ENCODE measurements at regions not wholly inside any gene's neighbourhood (a gene's known extent, or its start where the extent isn't known, plus 50 kb on each side); places are given as distances from the start of the nearest gene placed in this dataset.
"Not testable (repeated sequence)": the region's sequence is repeated elsewhere in the genome, so short reads cannot be mapped to it uniquely, and the experiment has no call there.

GRCh38 chr3:177833332-177833731, 636.0 kb upstream of the TBL1XR1 start:
- no peak for DNase-seq

- no peak for DNase-seq
These were observed 637.7 kb upstream of the TBL1XR1 start for GRCh38 chr3:177835008-177835407.

GRCh38 chr3:177835917-177836316, 638.6 kb upstream of the TBL1XR1 start:
- no peak for DNase-seq

- no peak for DNase-seq
These were observed 639.4 kb upstream of the TBL1XR1 start for GRCh38 chr3:177836671-177837070.

GRCh38 chr3:177837951-177838655, 640.8 kb upstream of the TBL1XR1 start:
- DNase-seq: no peak

- no peak for DNase-seq
These were observed 641.6 kb upstream of the TBL1XR1 start for GRCh38 chr3:177838766-177839350.

- DNase-seq: no peak
These were observed 645.0 kb upstream of the TBL1XR1 start for GRCh38 chr3:177842302-177842701.

- DNase-seq: no peak
These were observed 645.8 kb upstream of the TBL1XR1 start for GRCh38 chr3:177842743-177843734.

GRCh38 chr3:177852001-177852807, 654.9 kb upstream of the TBL1XR1 start:
- DNase-seq: no peak

GRCh38 chr3:177855021-177855420, 657.7 kb upstream of the TBL1XR1 start:
- DNase-seq: no peak

GRCh38 chr3:177860184-177860583, 662.9 kb upstream of the TBL1XR1 start:
- no peak for DNase-seq

- DNase-seq: no peak
These were observed 665.7 kb upstream of the TBL1XR1 start for GRCh38 chr3:177862962-177863491.

GRCh38 chr3:177871267-177871666, 665.0 kb upstream of the KCNMB2 start:
- not testable (repeated sequence) for DNase-seq

- no peak for DNase-seq
These were observed 658.0 kb upstream of the KCNMB2 start for GRCh38 chr3:177878192-177878591.

- DNase-seq: no peak
These were observed 657.3 kb upstream of the KCNMB2 start for GRCh38 chr3:177878957-177879356.

GRCh38 chr3:177881351-177881750, 654.9 kb upstream of the KCNMB2 start:
- no peak for DNase-seq

- DNase-seq: no peak
These were observed 654.0 kb upstream of the KCNMB2 start for GRCh38 chr3:177882124-177882648.

- DNase-seq: no peak
These were observed 653.1 kb upstream of the KCNMB2 start for GRCh38 chr3:177883091-177883490.

- DNase-seq: no peak
These were observed 652.3 kb upstream of the KCNMB2 start for GRCh38 chr3:177883957-177884356.

GRCh38 chr3:177885063-177885462, 651.2 kb upstream of the KCNMB2 start:
- DNase-seq: no peak

GRCh38 chr3:177886501-177886900, 649.7 kb upstream of the KCNMB2 start:
- DNase-seq: no peak

GRCh38 chr3:177887475-177887874, 648.8 kb upstream of the KCNMB2 start:
- no peak for DNase-seq
